ENCODE measurements at regions not wholly inside any gene's neighbourhood (a gene's known extent, or its start where the extent isn't known, plus 50 kb on each side); places are given as distances from the start of the nearest gene placed in this dataset.
A peak's percentile ranks its signal among the peaks of the same experiment; 100 is the strongest.

- no peak for TF ChIP-seq CTCF (IDR thresholded peaks at IDR 0.05; ENCODE audit: insufficient read depth, missing control alignments)
- FAIRE-seq (no peak), DNase-seq (ENCODE audit: insufficient read length, low spot score) (no peak)
Measured at GRCh38 chr5:38739011-38739704, 106.7 kb upstream of the OSMR start.

- DNase-seq (ENCODE audit: insufficient read length, low spot score) (no peak), FAIRE-seq (no peak)
- no peak for TF ChIP-seq CTCF (IDR thresholded peaks at IDR 0.05; ENCODE audit: insufficient read depth, missing control alignments)
Measured at GRCh38 chr5:38739705-38740045, 106.1 kb upstream of the OSMR start.

- DNase-seq (ENCODE audit: insufficient read length, low spot score) (no peak), FAIRE-seq (no peak)
- TF ChIP-seq CTCF (IDR thresholded peaks at IDR 0.05; ENCODE audit: insufficient read depth, missing control alignments) = no peak
Measured at GRCh38 chr5:38742821-38743220, 103.0 kb upstream of the OSMR start.

GRCh38 chr5:38743562-38743961, 102.2 kb upstream of the OSMR start:
- TF ChIP-seq CTCF (IDR thresholded peaks at IDR 0.05; ENCODE audit: insufficient read depth, missing control alignments) = no peak
- FAIRE-seq (no peak), DNase-seq (ENCODE audit: insufficient read length, low spot score) (no peak)

- DNase-seq (ENCODE audit: insufficient read length, low spot score) (no peak), FAIRE-seq (no peak)
- TF ChIP-seq CTCF (IDR thresholded peaks at IDR 0.05; ENCODE audit: insufficient read depth, missing control alignments) = no peak
Measured at GRCh38 chr5:38745836-38746732, 99.7 kb upstream of the OSMR start.

- TF ChIP-seq CTCF (IDR thresholded peaks at IDR 0.05; ENCODE audit: insufficient read depth, missing control alignments) = no peak
Measured at GRCh38 chr5:38749861-38750260, 96.0 kb upstream of the OSMR start.

GRCh38 chr5:38751103-38751502, 94.7 kb upstream of the OSMR start:
- peak; percentile 21 for TF ChIP-seq CTCF (IDR thresholded peaks at IDR 0.05; ENCODE audit: insufficient read depth, missing control alignments)
- no peak for DNase-seq (ENCODE audit: insufficient read length, low spot score)
- no peak for FAIRE-seq

More at GRCh38 chr5:38749861-38750260, 96.0 kb upstream of the OSMR start:
- FAIRE-seq (no peak), DNase-seq (ENCODE audit: insufficient read length, low spot score) (no peak)
